ENCODE measurements at regions not wholly inside any gene's neighbourhood (a gene's known extent, or its start where the extent isn't known, plus 50 kb on each side); places are given as distances from the start of the nearest gene placed in this dataset.
"Not testable (repeated sequence)": the region's sequence is repeated elsewhere in the genome, so short reads cannot be mapped to it uniquely, and the experiment has no call there.

DNA sequence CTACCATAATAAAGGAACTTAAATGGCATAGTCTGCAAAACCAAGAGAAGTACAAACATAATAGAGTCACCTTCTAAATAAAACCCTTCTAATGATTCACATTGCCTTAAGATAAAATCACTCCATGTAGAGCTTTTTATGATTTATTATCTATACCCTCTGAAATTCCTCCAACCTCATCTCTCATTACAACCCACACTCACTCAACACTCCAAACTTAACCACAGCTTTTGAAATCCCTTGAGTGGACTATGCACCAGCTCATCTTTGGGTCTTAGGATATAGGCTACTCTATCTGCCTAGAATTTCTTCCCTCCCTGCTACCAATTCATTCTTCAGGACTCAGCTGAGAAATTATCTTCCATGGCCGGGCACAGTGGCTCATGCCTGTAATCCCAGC is 122.5 kb downstream of the CETN3 start:
- no peak for DNase-seq (ENCODE audit: low read depth in 4 of 4, low spot score in 3 of 4)

DNA sequence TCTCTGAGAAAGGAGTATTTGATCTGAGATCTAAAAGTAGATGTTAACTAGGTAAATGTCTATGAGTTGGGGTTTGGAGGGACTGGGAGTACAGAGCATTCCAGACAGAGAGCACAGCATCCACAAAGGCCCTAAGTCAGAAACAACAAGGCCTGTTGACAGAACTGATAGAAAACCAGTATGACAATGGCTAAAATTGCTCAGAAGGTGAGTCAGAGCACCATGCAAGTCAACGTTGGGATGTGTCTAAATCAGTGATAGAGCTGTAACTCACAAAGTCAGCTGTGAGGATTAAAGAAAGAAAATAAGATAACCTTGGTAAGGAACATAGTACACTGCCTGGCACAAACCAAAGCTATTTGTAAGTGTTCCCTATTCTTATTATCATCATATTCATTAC is 124.0 kb downstream of the CETN3 start:
- no peak for DNase-seq (ENCODE audit: low read depth in 4 of 4, low spot score in 3 of 4)

DNA sequence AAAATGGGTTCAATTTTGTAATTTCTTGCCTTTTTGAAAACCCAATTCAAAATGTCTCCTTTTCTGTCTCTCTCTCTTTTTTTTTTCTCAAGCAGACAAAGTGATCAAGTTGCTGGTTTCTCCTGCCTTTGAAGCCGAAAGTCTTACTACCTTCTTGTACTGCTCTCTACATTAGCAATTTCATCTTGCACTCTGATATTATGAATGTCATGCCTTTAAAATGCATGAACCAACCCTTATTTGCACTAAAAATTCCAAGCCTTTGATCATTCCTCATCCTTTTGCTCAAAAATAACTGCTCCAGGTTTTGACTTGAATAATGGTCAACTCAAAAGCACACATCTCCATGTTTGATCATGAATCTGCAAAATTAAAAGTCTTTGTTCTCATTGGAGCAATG is 125.2 kb downstream of the CETN3 start:
- DNase-seq (ENCODE audit: low read depth in 4 of 4, low spot score in 3 of 4), result no peak

DNA sequence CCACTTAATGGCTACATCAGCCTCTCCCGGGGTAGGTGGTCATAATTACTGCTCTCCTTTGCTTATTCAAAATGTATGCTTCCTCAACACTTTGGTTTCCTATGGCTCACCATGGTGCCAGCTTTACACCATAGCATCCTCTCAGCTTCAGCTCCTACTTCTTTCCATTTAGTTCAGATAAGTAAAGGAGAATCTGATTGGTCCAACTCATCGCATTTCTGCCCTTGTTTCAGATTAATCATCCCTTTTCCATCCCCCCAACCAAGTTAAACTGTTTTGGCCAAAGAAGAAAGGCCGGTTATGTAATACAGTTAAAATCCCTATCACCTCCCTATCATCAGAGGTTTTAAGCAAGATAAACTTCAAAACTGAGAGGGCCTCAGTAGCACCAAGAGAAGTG is 130.5 kb downstream of the CETN3 start:
- DNase-seq (ENCODE audit: low read depth in 4 of 4, low spot score in 3 of 4), result no peak

DNA sequence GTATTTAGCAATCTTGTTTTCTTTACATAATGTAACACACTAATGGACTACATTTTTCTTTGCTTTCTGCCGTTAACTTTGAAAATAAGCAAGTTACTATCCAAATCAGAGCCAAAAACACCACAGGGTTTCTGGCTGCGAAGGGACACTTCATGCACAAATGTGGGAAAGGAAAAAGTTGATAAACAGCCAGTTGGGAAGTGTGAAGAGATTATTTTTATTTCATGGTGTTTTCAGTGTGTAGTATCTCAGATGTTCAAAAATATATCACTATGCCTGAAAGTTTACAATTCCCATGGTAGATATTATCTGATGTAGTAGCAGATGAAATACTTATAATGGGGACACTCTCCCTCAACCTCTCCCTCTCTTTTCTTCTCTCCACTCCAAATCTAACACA is 135.3 kb downstream of the CETN3 start:
- DNase-seq (ENCODE audit: low read depth in 4 of 4, low spot score in 3 of 4), result no peak

DNA sequence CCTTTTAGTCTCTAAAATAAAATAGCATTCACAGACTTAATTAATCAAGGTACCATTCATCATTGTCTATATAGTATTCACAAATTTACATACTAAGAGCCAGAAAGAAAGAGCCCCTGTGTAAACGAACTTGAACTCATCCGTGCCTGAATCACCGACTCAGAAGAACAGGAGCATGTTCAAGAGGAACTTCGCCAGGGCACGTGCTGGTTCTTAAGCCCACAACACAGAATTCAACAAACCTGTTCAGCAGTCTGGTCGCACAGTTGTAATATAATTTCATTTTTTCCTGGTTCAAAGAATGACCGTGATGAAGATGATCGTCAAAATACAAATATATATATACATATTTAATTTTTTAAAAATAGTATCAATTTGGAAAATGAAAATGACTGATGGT is 141.9 kb downstream of the CETN3 start:
- DNase-seq (ENCODE audit: low read depth in 4 of 4, low spot score in 3 of 4), result no peak

DNA sequence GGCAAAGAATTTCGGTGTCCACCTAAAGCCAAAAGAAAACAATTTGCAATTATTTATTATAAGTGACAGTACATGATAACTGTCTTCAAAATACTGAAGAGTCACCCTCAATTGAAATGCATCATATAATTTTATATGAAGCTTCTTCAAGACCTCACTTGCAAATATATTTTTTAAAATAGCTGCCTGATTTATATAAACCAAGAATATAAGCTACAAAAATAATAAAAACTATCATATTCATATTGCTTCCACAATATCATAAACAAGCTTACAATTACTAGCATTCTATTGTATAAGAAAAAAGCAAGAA is 144.1 kb downstream of the CETN3 start:
- no peak for DNase-seq (ENCODE audit: low read depth in 4 of 4, low spot score in 3 of 4)

DNA sequence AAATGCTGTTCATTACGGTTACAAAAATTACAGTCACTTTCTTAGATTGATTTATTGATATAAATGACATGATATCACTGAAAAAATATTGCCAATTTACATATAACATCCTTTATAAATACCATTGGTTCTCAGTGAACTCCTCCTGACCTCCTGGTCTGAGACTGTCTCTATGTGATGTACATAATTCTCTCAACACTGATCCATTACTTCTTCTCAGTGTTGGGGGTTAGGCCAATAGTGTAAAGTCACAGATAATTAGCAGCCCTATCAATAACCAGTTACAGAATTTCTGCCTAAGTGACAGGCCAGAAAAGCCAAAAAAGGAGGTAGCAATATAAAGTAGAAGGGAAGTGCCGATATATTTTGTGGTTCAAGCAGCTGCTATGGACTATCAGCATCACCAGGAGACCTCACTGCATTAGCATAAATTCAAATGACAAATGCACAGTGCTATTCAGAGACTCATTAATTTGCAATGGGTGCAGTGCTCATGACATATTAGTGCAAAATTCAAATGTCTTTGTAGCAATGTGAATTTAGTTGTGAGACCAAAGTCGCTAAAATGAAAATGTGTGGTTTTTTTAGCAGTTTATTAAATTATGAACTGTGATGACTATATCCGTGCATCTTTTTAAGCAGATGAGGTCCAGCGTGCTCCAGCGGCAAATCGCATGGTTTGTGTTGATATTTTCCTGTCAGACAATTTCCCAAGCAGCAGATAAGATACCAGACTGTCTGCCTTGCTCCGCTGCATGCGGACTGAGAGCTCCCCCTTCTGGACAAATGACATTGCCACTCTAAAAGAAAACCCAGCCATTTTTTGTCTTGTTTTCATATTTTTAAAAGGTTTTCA is 144.6 kb downstream of the CETN3 start:
- DNase-seq (ENCODE audit: low read depth in 4 of 4, low spot score in 3 of 4), result peak; percentile 39 to 55 (median 45)

DNA sequence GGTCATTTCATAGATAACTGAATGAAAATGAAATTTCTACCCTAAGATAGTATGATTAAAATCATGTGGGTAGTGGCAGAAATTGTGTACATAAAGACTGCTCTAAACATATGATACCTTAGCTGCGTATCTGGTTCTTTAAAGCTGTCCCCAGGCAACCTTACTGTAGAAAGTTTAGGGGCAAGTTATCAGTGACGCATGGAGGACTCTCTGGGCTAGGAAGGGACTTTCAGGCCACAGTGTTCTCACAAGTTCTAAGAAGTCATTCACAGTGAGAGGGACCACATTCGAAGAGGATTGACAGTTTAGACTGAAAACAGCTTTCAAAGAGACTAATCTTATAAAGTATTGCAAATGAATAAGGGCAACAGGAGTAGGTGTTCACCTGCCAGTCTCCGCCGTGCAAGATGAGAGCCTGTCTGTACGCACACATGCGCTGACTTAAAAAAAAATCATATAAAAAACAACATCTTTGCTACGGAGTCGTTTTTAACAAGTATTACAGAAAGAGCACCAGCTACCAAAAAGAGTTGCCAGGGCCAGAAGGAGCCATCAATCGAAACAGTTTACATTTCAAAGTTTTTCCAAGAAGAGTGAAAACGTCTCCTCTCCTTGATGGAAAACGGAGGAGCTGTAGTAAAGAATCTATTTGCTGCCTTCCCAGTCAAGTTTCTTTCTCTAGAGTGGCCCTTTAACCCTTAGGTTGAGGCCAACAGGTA is 146.3 kb downstream of the CETN3 start:
- no peak for DNase-seq (ENCODE audit: low read depth in 4 of 4, low spot score in 3 of 4)

DNA sequence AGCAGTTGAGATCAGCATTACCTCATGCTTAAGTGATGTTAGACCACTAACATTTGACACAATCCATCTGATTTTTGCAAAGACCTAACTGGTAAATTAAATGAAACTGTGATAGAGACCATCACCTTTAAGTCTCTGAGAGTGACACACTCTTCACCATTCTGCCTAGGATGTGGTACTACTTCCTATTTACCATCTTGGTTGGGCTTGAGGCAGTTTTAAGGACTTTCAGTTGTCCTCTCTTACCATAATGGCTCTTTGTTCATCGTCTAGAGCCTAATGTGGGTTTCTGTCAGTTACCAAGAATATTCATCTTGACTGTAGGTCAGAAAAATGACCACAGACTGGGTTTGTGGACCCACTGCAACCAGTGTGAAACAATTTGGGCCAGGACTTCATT is 158.1 kb downstream of the CETN3 start:
- DNase-seq (ENCODE audit: low read depth in 4 of 4, low spot score in 3 of 4), result no peak

DNA sequence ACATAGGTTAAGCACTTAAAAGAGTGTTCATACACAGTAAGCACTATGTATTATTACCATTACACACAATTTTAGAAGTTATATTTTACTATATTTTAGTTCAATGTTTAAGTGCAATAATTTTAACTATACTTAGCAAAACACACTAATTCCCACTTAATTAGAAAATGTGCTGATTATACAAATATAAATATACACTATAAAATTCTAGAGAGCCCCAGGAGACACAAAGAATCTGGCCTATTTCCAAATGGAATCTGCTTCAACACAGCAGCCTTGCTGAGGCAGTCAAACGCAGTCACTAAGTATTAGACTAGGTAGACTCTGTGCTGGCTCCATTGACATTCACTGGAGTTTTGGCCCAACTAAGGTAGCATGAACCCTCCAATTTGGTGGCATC is 160.9 kb downstream of the CETN3 start:
- no peak for DNase-seq (ENCODE audit: low read depth in 4 of 4, low spot score in 3 of 4)

DNA sequence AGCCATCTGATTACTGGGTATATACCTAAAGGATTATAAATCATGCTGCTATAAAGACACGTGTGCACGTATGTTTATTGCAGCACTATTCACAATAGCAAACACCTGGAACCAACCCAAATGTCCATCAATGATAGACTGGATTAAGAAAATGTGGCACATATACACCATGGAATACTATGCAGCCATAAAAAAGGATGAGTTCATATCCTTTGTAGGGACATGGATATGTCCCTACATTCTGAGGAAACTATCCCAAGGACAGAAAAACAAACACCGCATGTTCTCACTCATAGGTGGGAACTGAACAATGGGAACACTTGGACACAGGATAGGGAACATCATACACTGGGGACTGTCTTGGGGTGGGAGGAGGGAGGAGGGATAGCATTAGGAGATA is 165.7 kb downstream of the CETN3 start:
- DNase-seq (ENCODE audit: low read depth in 4 of 4, low spot score in 3 of 4), result not testable (repeated sequence)

DNA sequence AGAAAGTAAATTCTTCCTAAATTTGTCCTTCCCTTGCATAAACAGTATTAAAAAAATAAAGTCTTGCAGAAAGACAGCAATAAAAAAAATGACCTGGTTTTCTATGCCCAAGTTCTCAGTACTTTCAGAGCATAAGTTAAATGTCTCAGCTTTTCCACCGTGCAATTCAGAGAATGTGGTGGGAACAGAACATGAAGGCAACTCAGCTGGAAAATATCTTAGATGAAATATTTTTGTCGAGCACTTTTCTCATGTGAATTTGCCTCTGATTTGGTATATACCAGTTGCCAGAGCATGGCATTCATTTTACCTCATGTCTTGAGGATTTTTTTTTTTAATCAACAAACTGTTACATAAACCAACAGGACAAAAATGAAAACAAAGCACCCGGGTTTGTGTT is 176.1 kb downstream of the CETN3 start:
- no peak for DNase-seq (ENCODE audit: low read depth in 4 of 4, low spot score in 3 of 4)

DNA sequence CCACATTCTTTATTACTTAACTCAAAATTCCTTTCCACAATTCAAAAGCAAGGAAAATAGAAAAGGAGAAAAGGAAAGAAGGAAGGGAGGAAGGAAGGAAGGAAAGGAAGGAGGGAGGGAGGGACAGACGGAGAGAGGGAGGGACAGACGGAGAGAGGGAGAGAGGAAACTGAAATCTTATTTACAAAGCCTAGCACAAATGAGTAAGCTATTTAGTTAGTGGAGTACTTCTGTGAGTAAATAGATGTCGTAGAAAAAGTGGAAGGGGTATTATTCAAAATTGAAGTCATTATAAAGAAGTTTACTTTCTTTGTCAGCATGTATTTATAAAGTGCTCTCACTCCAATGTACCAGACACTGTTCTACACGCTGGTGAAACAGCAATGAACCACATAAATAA is 177.9 kb downstream of the CETN3 start:
- no peak for DNase-seq (ENCODE audit: low read depth in 4 of 4, low spot score in 3 of 4)

DNA sequence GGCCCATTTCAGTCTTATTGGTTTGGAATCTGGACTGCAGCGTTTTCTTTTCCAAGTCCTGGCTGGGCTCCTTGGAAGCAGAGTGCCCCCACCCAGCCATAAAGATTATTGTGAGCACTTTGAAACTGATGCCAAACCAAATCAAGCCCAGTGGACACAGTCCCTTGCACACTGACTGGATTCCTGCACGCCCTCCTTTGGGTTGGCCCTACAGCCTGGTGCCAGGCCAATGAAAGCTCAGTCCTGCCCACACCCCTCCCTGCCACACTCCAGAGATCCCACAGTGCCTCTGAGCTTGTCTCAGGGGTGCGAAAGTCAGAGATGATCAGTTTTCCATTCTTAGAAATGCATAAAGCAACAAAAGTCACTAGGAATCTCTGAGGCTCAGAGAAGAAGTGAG is 181.9 kb downstream of the CETN3 start:
- no peak for DNase-seq (ENCODE audit: low read depth in 4 of 4, low spot score in 3 of 4)

DNA sequence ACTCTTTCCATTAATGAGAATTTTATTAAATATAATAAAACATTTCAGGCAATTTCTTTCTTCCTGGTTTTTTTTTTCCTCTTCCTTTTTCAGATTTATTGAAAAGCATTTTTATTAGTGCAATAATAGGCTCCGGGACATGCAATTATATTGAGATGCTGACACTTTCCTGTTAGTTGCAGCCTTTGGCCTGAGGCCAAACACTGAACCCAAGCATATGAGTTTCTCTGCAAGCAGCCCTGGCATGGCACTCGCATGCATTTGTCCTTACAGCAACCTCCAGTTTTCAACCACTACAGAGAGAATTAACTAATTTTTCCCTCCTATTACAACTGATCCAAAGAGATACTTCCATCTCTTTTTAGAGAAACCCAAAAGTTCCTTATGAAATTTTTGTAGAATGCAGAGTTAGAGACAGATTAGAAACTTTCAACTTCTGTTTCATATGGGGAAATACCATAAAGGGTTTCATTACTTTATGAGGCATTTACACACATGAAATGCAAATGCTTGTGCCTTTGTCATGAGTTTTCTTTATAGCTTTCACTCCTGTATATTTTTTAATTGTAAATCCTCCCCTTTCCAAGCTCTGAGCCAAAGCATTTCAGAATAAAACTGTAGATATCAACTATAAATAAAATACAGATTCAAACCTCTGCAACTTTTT is 183.0 kb downstream of the CETN3 start:
- no peak for DNase-seq (ENCODE audit: low read depth in 4 of 4, low spot score in 3 of 4)

DNA sequence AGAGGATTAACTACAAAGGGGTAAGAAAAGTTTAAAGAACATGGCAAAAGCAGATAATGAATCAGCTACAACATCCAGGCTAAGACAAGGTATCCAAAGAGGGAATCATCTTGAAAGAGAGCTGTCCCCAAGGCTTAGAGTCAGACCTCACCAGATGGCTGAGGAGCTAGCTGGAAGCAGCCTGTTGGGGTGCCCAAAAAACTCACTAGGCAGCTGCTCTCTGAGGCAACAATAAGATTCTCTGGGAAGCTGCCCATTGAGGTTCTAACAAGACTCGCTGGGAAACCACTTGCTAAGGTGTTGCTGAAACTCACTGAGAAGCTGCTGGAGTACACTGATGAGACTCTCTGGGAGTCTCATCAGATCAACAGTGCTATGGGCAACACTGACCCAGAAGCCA is 185.2 kb downstream of the CETN3 start:
- DNase-seq (ENCODE audit: low read depth in 4 of 4, low spot score in 3 of 4), result no peak

DNA sequence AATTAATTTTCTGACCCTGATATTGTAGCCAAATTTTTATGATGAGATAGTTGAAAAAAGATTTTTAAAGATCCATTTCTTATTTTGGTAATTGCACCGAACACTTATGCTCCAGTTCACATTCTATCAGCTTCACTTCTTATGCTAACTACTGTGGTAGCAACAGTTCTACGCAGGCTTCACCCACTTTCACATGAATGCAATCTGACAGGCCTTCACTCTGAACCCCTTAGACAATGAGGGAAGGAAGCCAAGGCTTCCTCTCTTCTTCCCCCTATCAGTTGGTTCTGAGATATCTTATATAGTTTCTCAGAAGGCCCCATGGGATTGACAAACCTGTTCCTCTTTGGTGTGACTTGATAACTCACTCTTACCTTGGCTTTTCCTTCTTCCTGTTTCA is 185.8 kb downstream of the CETN3 start:
- DNase-seq (ENCODE audit: low read depth in 4 of 4, low spot score in 3 of 4), result no peak

DNA sequence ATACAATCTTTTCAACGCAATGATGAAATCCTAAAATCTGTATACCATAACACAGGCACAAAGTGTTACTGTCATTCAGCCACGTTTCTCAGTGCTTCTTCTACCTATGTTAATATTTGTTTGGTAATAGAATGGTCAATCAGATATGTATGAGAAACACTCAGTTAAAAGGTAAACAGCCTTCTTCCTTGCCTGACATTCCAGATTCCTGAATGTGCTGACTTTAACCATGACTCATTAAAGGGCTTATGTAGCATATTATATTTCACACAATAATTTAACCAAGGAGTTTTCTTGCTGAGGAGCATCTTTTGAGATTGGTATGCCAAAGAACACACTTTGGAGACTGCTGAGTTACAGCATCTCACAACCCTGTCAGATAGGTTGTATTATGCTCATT is 187.6 kb downstream of the CETN3 start:
- DNase-seq (ENCODE audit: low read depth in 4 of 4, low spot score in 3 of 4), result no peak

DNA sequence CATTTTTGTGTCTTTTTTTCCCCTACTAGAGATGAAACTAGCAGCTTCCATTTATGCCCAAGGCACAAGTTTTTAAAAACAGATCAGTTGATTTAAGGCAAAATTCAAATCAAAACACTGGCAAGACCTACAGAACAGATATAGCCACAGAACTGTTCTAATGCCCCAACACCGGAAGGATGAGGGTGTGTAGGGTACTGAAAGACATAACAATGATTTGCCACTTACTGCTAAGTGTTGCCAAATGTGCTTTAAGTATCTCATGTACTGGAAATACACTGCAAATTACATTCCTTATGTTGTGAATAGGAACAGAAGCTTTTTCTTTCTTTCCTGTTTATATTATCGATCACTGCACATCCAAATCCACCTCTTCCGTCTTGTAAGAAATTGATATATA is 189.0 kb downstream of the CETN3 start:
- no peak for DNase-seq (ENCODE audit: low read depth in 4 of 4, low spot score in 3 of 4)

DNA sequence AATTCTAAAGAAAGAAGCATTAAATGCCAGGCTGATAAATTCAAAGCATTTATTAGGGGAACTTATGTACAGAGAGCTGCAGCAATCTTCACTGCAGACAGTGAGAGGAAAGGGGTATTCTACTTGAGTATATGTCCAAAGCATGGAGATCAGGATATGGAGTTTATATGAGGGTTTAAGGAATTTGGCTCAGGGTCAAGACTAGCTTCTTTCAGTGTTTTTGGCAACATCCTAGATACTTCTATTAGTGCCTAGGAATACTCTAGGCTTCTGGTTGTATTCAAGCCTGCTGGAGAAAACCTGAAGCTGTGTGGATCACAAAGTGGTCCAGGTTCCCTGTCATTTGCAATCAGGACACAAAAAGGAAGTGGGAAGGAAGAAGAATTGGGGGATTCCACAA is 194.6 kb downstream of the CETN3 start:
- DNase-seq (ENCODE audit: low read depth in 4 of 4, low spot score in 3 of 4), result no peak

DNA sequence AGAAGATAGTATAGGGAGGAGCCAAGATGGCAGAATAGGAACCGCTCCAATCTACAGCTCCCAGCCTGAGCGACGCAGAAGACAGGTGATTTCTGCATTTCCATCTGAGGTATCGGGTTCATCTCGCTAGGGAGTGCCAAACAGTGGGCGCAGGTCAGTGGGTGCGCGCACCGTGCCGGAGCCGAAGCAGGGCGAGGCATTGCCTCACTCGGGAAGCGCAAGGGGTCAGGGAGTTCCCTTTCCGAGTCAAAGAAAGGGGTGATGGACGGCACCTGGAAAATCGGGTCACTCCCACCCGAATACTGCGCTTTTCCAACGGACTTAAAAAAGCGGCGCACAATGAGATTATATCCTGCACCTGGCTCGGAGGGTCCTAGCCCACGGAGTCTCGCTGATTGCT is 201.2 kb downstream of the CETN3 start:
- DNase-seq (ENCODE audit: low read depth in 4 of 4, low spot score in 3 of 4), result not testable (repeated sequence)
